ENCODE measurements at regions not wholly inside any gene's neighbourhood (a gene's known extent, or its start where the extent isn't known, plus 50 kb on each side); places are given as distances from the start of the nearest gene placed in this dataset.
"Not testable (repeated sequence)": the region's sequence is repeated elsewhere in the genome, so short reads cannot be mapped to it uniquely, and the experiment has no call there.

GRCh38 chr4:64105903-64106302 lies 303.3 kb downstream of the TECRL start:
- Histone ChIP-seq H3K27ac (no peak overlapping the region), H3K9me3 (no peaks in the 10 kb centered on the region), H3K36me3 (no peaks in the 10 kb centered on the region), H3K4me1 (no peaks in the 10 kb centered on the region), H3K27me3 (no peaks in the 10 kb centered on the region), H3K4me3 (no peak overlapping the region)
- DNase-seq (ENCODE audit: low spot score in 2 of 2), result no peak
- intact Hi-C loops (cut with DNase I; ENCODE audit: low total_unique reads), result loop anchor here (2.0 kb wide), 1 partner anchor 15 kb away; no protein-coding TSS in a partner anchor
- no peak for TF ChIP-seq POLR2A (IDR thresholded peaks at IDR 0.05)
- TF ChIP-seq POLR2AphosphoS5 (IDR thresholded peaks at IDR 0.05), result no peak
- TF ChIP-seq, protein P1, sequence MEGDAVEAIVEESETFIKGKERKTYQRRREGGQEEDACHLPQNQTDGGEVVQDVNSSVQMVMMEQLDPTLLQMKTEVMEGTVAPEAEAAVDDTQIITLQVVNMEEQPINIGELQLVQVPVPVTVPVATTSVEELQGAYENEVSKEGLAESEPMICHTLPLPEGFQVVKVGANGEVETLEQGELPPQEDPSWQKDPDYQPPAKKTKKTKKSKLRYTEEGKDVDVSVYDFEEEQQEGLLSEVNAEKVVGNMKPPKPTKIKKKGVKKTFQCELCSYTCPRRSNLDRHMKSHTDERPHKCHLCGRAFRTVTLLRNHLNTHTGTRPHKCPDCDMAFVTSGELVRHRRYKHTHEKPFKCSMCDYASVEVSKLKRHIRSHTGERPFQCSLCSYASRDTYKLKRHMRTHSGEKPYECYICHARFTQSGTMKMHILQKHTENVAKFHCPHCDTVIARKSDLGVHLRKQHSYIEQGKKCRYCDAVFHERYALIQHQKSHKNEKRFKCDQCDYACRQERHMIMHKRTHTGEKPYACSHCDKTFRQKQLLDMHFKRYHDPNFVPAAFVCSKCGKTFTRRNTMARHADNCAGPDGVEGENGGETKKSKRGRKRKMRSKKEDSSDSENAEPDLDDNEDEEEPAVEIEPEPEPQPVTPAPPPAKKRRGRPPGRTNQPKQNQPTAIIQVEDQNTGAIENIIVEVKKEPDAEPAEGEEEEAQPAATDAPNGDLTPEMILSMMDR (IDR thresholded peaks at IDR 0.05), result no peak

- intact Hi-C loops (cut with DNase I; ENCODE audit: low total_unique reads), result no loop called here
- Histone ChIP-seq H3K27ac (no peak overlapping the region), H3K4me3 (no peak overlapping the region), H3K36me3 (no peaks in the 10 kb centered on the region), H3K4me1 (no peaks in the 10 kb centered on the region), H3K9me3 (no peaks in the 10 kb centered on the region), H3K27me3 (no peaks in the 10 kb centered on the region)
- DNase-seq (ENCODE audit: low spot score in 2 of 2), result no peak
- TF ChIP-seq POLR2A (IDR thresholded peaks at IDR 0.05) (no peak), POLR2AphosphoS5 (IDR thresholded peaks at IDR 0.05) (no peak)
- TF ChIP-seq, protein P1 (IDR thresholded peaks at IDR 0.05), result no peak
These were observed 313.9 kb downstream of the TECRL start for GRCh38 chr4:64095398-64095797.

GRCh38 chr4:64079316-64079715 lies 329.9 kb downstream of the TECRL start:
- intact Hi-C loops (cut with DNase I; ENCODE audit: low total_unique reads), result no loop called here
- Histone ChIP-seq H3K9me3 (no peaks in the 10 kb centered on the region), H3K27ac (no peak overlapping the region)

GRCh38 chr4:64068096-64068495 lies 341.2 kb downstream of the TECRL start:
- H3K9me3 ChIP-seq, result no peaks in the 10 kb centered on the region
- TF ChIP-seq POLR2AphosphoS5 (IDR thresholded peaks at IDR 0.05) (no peak), POLR2A (IDR thresholded peaks at IDR 0.05) (no peak)
- TF ChIP-seq, protein P1 (IDR thresholded peaks at IDR 0.05), result no peak
- intact Hi-C loops (cut with DNase I; ENCODE audit: low total_unique reads), result no loop called here
- H3K27me3 ChIP-seq, result no peaks in the 10 kb centered on the region
- no peaks in the 10 kb centered on the region for H3K4me1 ChIP-seq
- DNase-seq (ENCODE audit: low spot score in 2 of 2), result no peak
- H3K36me3 ChIP-seq, result no peaks in the 10 kb centered on the region
- no peak overlapping the region for H3K4me3 ChIP-seq
- no peak overlapping the region for H3K27ac ChIP-seq

More at GRCh38 chr4:64079316-64079715, 329.9 kb downstream of the TECRL start:
- Histone ChIP-seq H3K4me1 (no peaks in the 10 kb centered on the region), H3K4me3 (no peak overlapping the region), H3K36me3 (no peaks in the 10 kb centered on the region), H3K27me3 (no peaks in the 10 kb centered on the region)
- TF ChIP-seq POLR2A (IDR thresholded peaks at IDR 0.05), result no peak
- no peak for DNase-seq (ENCODE audit: low spot score in 2 of 2)

DNA sequence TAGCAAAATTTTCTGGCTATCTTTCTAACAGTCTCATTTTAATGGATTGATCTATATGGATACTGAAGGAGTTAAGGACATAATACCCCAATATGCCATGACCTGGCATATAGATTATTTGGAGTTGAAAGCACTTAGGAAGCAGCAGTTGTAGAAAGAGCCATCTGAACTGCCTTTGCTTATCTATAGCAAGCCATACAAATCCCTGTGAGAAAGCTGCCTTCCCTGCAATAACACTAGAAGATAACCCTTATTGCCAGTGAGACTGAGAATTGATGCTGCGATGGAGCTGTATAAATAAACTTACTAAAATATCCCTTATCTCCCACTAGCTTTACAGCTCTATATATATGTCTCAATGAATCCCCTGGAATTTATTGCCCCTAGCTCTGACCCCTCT lies 346.3 kb downstream of the TECRL start:
- Histone ChIP-seq H3K4me3 (no peak overlapping the region), H3K9me3 (no peaks in the 10 kb centered on the region), H3K36me3 (no peaks in the 10 kb centered on the region), H3K4me1 (no peaks in the 10 kb centered on the region), H3K27ac (no peak overlapping the region), H3K27me3 (no peaks in the 10 kb centered on the region)
- intact Hi-C loops (cut with DNase I; ENCODE audit: low total_unique reads), result no loop called here
- no peak for DNase-seq (ENCODE audit: low spot score in 2 of 2)
- TF ChIP-seq, protein P1 (IDR thresholded peaks at IDR 0.05), result no peak
- TF ChIP-seq POLR2AphosphoS5 (IDR thresholded peaks at IDR 0.05), result no peak
- TF ChIP-seq POLR2A (IDR thresholded peaks at IDR 0.05), result no peak

DNA sequence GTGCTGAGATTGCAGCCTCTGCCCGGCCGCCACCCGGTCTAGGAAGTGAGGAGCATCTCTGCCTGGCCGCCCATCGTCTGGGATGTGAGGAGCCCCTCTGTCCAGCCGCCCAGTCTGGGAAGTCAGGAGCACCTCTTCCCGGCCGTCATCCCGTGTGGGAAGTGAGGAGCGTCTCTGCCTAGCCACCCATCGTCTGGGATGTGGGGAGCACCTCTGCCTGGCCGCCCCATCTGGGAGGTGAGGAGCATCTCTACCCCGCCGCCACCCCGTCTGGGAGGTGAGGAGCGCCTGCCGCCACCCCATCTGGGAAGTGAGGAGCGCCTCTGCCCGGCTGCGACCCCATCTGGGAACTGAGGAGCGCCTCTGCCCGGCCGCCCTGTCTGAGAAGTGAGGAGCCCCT lies 372.2 kb downstream of the TECRL start:
- DNase-seq (ENCODE audit: low spot score in 2 of 2); H3K27me3 ChIP-seq; H3K27ac ChIP-seq; H3K4me1 ChIP-seq; H3K9me3 ChIP-seq; intact Hi-C loops (cut with DNase I; ENCODE audit: low total_unique reads); H3K4me3 ChIP-seq; H3K36me3 ChIP-seq: not testable (repeated sequence)
